ENCODE measurements at regions not wholly inside any gene's neighbourhood (a gene's known extent, or its start where the extent isn't known, plus 50 kb on each side); places are given as distances from the start of the nearest gene placed in this dataset.

GRCh38 chr1:218693599-218693998, 348.5 kb downstream of the TGFB2 start:
- no peak overlapping the region for H3K4me2 ChIP-seq (replicated peaks; ENCODE audit: extremely low read depth, low read length, poor library complexity, severe bottlenecking)
- H3K27ac ChIP-seq (ENCODE audit: low read depth in 1 of 2, low read length in 2 of 2), result no peak overlapping the region
- Mint-ChIP-seq H3K4me3 (no peak overlapping the region), H3K9me3 (peaks cover 0 to 4% (median 0%) of the 10 kb centered on the region in 7 donors), H3K27ac (no peak overlapping the region), H3K27me3 (ENCODE audit: low read depth in 3 of 3) (peaks cover 0 to 2% (median 0%) of the 10 kb centered on the region in 3 donors), H3K4me1 (no peaks in the 10 kb centered on the region), H3K36me3 (no peaks in the 10 kb centered on the region)
- no peaks in the 10 kb centered on the region for H3K9me3 ChIP-seq (replicated peaks in 1 of 2; ENCODE audit: control insufficient read depth in 1 of 2, insufficient read depth in 1 of 2, low read length in 2 of 2)
- H2AFZ ChIP-seq (ENCODE audit: insufficient read depth, low read depth, low read length, poor library complexity, severe bottlenecking), result no peak overlapping the region
- H3K9ac ChIP-seq (ENCODE audit: insufficient read depth, low read length, poor library complexity, severe bottlenecking), result no peak overlapping the region
- H3K36me3 ChIP-seq (replicated peaks in 1 of 2; ENCODE audit: control insufficient read depth in 1 of 2, insufficient read depth in 2 of 2, low read length in 2 of 2), result no peaks in the 10 kb centered on the region
- H3K4me3 ChIP-seq (replicated peaks in 1 of 3; ENCODE audit: low read depth in 2 of 3, low read length in 3 of 3), result no peak overlapping the region
- H3K27me3 ChIP-seq (ENCODE audit: control insufficient read depth in 2 of 2, insufficient read depth in 2 of 2, low read length in 2 of 2), result no peaks in the 10 kb centered on the region
- DNase-seq, result no peak
- 100% methylated on average over 1 of the region's 2 CpGs for WGBS (ENCODE audit: insufficient coverage)
- TF ChIP-seq CTCF (IDR thresholded peaks at IDR 0.05), result no peak
- no peaks in the 10 kb centered on the region for H3K79me2 ChIP-seq (ENCODE audit: insufficient read depth, low read length)
- no peaks in the 10 kb centered on the region for H3K4me1 ChIP-seq (ENCODE audit: control insufficient read depth in 1 of 2, insufficient read depth in 2 of 2, low read length in 2 of 2)
- no peaks in the 10 kb centered on the region for H4K20me1 ChIP-seq (ENCODE audit: insufficient read depth, low read length)
- intact Hi-C loops (cut with micrococcal nuclease), result no loop called here

GRCh38 chr1:218694085-218694484, 348.9 kb downstream of the TGFB2 start:
- Mint-ChIP-seq H3K4me1 (no peaks in the 10 kb centered on the region), H3K36me3 (no peaks in the 10 kb centered on the region), H3K27ac (no peak overlapping the region), H3K27me3 (ENCODE audit: low read depth in 3 of 3) (peaks cover 0 to 2% (median 0%) of the 10 kb centered on the region in 3 donors), H3K4me3 (no peak overlapping the region), H3K9me3 (peaks cover 0 to 4% (median 0%) of the 10 kb centered on the region in 7 donors)
- no CpG with 5 or more reads among the region's 3 CpGs for WGBS (ENCODE audit: insufficient coverage)
- Histone ChIP-seq H3K36me3 (replicated peaks in 1 of 2; ENCODE audit: control insufficient read depth in 1 of 2, insufficient read depth in 2 of 2, low read length in 2 of 2) (no peaks in the 10 kb centered on the region), H2AFZ (ENCODE audit: insufficient read depth, low read depth, low read length, poor library complexity, severe bottlenecking) (no peak overlapping the region), H3K27me3 (ENCODE audit: control insufficient read depth in 2 of 2, insufficient read depth in 2 of 2, low read length in 2 of 2) (no peaks in the 10 kb centered on the region), H3K4me1 (ENCODE audit: control insufficient read depth in 1 of 2, insufficient read depth in 2 of 2, low read length in 2 of 2) (no peaks in the 10 kb centered on the region), H4K20me1 (ENCODE audit: insufficient read depth, low read length) (no peaks in the 10 kb centered on the region), H3K79me2 (ENCODE audit: insufficient read depth, low read length) (no peaks in the 10 kb centered on the region), H3K27ac (ENCODE audit: low read depth in 1 of 2, low read length in 2 of 2) (no peak overlapping the region), H3K9me3 (replicated peaks in 1 of 2; ENCODE audit: control insufficient read depth in 1 of 2, insufficient read depth in 1 of 2, low read length in 2 of 2) (no peaks in the 10 kb centered on the region), H3K4me3 (replicated peaks in 1 of 3; ENCODE audit: low read depth in 2 of 3, low read length in 3 of 3) (no peak overlapping the region), H3K4me2 (replicated peaks; ENCODE audit: extremely low read depth, low read length, poor library complexity, severe bottlenecking) (no peak overlapping the region), H3K9ac (ENCODE audit: insufficient read depth, low read length, poor library complexity, severe bottlenecking) (no peak overlapping the region)
- intact Hi-C loops (cut with micrococcal nuclease), result no loop called here
- no peak for DNase-seq
- no peak for TF ChIP-seq CTCF (IDR thresholded peaks at IDR 0.05)
